ENCODE measurements at regions not wholly inside any gene's neighbourhood (a gene's known extent, or its start where the extent isn't known, plus 50 kb on each side); places are given as distances from the start of the nearest gene placed in this dataset.

DNA sequence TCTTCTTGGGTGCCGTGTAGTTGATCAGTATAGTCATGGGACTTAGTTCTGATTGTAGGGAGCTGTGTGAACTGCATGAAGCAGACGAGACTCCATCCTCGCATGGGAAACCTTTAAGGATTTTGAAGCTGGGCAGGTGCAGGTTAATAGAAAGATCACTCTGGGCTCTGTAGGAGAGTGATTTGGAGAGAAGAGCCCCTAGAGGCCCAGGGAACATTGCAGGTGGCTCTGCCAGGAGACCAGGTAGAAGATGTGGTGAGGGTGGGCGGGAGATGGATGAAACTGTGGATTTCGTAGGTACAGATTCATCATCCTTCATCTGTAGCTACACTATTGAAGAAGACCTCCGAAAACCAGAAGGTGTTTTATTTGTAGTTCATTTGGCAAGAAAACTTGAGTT lies 53.3 kb downstream of the UTRN start:
- peaks cover 20% of the 10 kb centered on the region for H3K4me1 ChIP-seq (ENCODE audit: insufficient read depth, low read length)
- no TSS peak for BruUV-seq (replicated peaks)
- intact Hi-C loops (cut with micrococcal nuclease) = no loop called here
- peaks cover 65% of the 10 kb centered on the region for H3K79me2 ChIP-seq (ENCODE audit: low read length)
- ATAC-seq (no peak), DNase-seq (no peak)
- no peak overlapping the region for H3K27ac ChIP-seq (ENCODE audit: low read length)
- CTCF ChIA-PET = no interaction called here
- H3K9ac ChIP-seq (ENCODE audit: low read length) = no peak overlapping the region
- H3K9me2 ChIP-seq (replicated peaks; ENCODE audit: low read length) = no peaks in the 10 kb centered on the region
- no peaks in the 10 kb centered on the region for H3K36me3 ChIP-seq (ENCODE audit: low read depth, low read length)
- no peak overlapping the region for H3K4me2 ChIP-seq (ENCODE audit: low read length)
- H3F3A ChIP-seq (ENCODE audit: low read length, unreplicated experiment) = no peaks in the 10 kb centered on the region
- no peaks in the 10 kb centered on the region for H3K27me3 ChIP-seq (ENCODE audit: low read length)
- TF ChIP-seq, protein P1, sequence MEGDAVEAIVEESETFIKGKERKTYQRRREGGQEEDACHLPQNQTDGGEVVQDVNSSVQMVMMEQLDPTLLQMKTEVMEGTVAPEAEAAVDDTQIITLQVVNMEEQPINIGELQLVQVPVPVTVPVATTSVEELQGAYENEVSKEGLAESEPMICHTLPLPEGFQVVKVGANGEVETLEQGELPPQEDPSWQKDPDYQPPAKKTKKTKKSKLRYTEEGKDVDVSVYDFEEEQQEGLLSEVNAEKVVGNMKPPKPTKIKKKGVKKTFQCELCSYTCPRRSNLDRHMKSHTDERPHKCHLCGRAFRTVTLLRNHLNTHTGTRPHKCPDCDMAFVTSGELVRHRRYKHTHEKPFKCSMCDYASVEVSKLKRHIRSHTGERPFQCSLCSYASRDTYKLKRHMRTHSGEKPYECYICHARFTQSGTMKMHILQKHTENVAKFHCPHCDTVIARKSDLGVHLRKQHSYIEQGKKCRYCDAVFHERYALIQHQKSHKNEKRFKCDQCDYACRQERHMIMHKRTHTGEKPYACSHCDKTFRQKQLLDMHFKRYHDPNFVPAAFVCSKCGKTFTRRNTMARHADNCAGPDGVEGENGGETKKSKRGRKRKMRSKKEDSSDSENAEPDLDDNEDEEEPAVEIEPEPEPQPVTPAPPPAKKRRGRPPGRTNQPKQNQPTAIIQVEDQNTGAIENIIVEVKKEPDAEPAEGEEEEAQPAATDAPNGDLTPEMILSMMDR (conservative IDR thresholded peaks at IDR 0.05; ENCODE audit: low read depth, low read length) = no peak
- TF ChIP-seq EZH2phosphoT487 (IDR thresholded peaks at IDR 0.05; ENCODE audit: borderline replicate concordance, low read length) = no peak
- H3K4me3 ChIP-seq (ENCODE audit: low read length) = no peak overlapping the region
- no peaks in the 10 kb centered on the region for H4K20me1 ChIP-seq (ENCODE audit: low read length)
- H2AFZ ChIP-seq (ENCODE audit: low read length) = no peak overlapping the region
- POLR2A ChIA-PET (ENCODE audit: unreplicated experiment) = no interaction called here
- H3K9me3 ChIP-seq (ENCODE audit: low read length) = no peaks in the 10 kb centered on the region

DNA sequence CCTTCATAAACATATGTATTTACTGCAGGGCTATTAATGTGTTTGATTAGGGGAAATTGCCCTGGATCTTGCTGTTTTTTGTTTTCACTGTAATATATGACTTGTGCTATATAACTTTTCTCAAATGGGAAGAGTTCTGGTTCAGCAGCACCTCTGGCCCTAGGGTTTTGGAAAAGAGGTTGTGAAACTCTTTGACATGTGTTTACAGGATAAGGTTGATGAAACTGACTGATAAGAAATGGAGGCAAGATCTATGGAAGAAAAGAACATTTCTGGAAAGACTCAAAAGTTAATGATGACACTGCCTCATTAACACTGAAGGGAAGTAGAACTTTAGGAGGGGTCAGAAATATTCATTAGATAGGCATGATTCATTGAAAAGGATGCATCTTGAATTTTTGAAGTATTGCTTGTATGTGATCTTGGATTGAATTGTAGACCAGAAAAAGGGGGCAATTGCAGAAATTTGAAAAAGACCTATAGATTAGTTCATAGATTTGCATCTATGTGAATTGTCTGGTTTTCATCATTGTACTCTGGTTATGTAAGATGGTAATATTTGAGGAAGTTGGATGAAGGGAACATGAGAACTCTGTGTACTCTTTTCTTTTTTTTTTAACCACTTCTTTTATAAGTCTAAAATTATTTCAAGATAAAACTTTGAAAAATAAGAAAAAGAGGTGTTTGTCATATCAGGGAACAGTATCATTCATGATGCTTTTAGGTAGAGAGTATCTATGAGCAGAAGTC lies 54.0 kb downstream of the UTRN start:
- H3K36me3 ChIP-seq (ENCODE audit: low read depth, low read length) = no peaks in the 10 kb centered on the region
- no peak overlapping the region for H3K4me3 ChIP-seq (ENCODE audit: low read length)
- H3K27ac ChIP-seq (ENCODE audit: low read length) = no peak overlapping the region
- TF ChIP-seq EZH2 (IDR thresholded peaks at IDR 0.05; ENCODE audit: low read length, unreplicated experiment) (no peak), EZH2phosphoT487 (IDR thresholded peaks at IDR 0.05; ENCODE audit: borderline replicate concordance, low read length) (no peak)
- TF ChIP-seq, protein P1 (conservative IDR thresholded peaks at IDR 0.05; ENCODE audit: low read depth, low read length) = no peak
- intact Hi-C loops (cut with micrococcal nuclease) = no loop called here
- BruUV-seq (replicated peaks) = no TSS peak
- ATAC-seq = no peak
- peaks cover 20% of the 10 kb centered on the region for H3K4me1 ChIP-seq (ENCODE audit: insufficient read depth, low read length)
- no peak for DNase-seq
- peaks cover 62% of the 10 kb centered on the region for H3K79me2 ChIP-seq (ENCODE audit: low read length)
- H3F3A ChIP-seq (ENCODE audit: low read length, unreplicated experiment) = no peaks in the 10 kb centered on the region
- no peak overlapping the region for H2AFZ ChIP-seq (ENCODE audit: low read length)
- H3K9me3 ChIP-seq (ENCODE audit: low read length) = no peaks in the 10 kb centered on the region
- no peaks in the 10 kb centered on the region for H3K9me2 ChIP-seq (replicated peaks; ENCODE audit: low read length)
- H3K4me2 ChIP-seq (ENCODE audit: low read length) = no peak overlapping the region
- no peaks in the 10 kb centered on the region for H3K27me3 ChIP-seq (ENCODE audit: low read length)
- ChIA-PET POLR2A (ENCODE audit: unreplicated experiment) (no interaction called here), CTCF (no interaction called here)
- H3K9ac ChIP-seq (ENCODE audit: low read length) = no peak overlapping the region
- no peaks in the 10 kb centered on the region for H4K20me1 ChIP-seq (ENCODE audit: low read length)

DNA sequence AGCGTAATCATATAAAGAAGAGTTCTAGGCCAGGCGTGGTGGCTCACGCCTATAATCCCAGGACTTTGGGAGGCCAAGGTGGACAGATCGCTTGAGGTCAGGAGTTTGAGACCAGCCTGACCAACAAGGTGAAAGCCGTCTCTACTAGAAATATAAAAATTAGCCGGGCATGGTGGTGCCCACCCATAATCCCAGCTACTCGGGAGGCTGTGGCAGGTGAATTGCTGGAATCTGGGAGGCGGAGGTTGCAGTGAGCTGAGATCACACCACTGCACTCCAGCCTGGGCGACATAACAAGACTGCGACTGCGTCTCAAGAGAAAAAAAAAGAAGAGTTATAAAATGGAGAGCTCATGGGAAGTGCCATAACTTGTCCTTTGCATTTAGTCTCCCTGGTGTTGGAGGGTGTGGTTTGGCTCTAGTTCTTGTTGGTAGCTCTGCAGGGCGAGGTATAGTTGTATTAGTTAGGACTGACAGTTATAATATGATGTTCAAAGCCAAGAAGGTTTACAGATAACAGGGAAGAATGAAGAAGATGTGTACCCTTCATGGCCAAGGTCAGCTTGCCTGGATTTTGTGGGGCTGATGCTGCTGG lies 54.8 kb downstream of the UTRN start:
- Histone ChIP-seq H3K9me2 (replicated peaks; ENCODE audit: low read length) (no peaks in the 10 kb centered on the region), H3F3A (ENCODE audit: low read length, unreplicated experiment) (no peaks in the 10 kb centered on the region), H3K36me3 (ENCODE audit: low read depth, low read length) (no peaks in the 10 kb centered on the region), H3K27ac (ENCODE audit: low read length) (no peak overlapping the region; the same call in 1 of the 2 replicates), H3K79me2 (ENCODE audit: low read length) (peaks cover 67% of the 10 kb centered on the region), H3K27me3 (ENCODE audit: low read length) (no peaks in the 10 kb centered on the region), H3K4me3 (ENCODE audit: low read length) (no peak overlapping the region), H2AFZ (ENCODE audit: low read length) (no peak overlapping the region), H3K4me1 (ENCODE audit: insufficient read depth, low read length) (peaks cover 20% of the 10 kb centered on the region), H4K20me1 (ENCODE audit: low read length) (no peaks in the 10 kb centered on the region), H3K4me2 (ENCODE audit: low read length) (no peak overlapping the region), H3K9ac (ENCODE audit: low read length) (no peak overlapping the region), H3K9me3 (ENCODE audit: low read length) (no peaks in the 10 kb centered on the region)
- ATAC-seq (no peak), DNase-seq (no peak)
- no TSS peak for BruUV-seq (replicated peaks)
- TF ChIP-seq EZH2phosphoT487 (IDR thresholded peaks at IDR 0.05; ENCODE audit: borderline replicate concordance, low read length) = no peak
- TF ChIP-seq EZH2 (IDR thresholded peaks at IDR 0.05; ENCODE audit: low read length, unreplicated experiment) = no peak
- TF ChIP-seq, protein P1 (conservative IDR thresholded peaks at IDR 0.05; ENCODE audit: low read depth, low read length) = no peak
- ChIA-PET CTCF (no interaction called here), POLR2A (ENCODE audit: unreplicated experiment) (no interaction called here)
- intact Hi-C loops (cut with micrococcal nuclease) = loop anchor here (10.0 kb wide), 1 partner anchor 75 kb away; no protein-coding TSS in a partner anchor

Data from PC-3 (cell line).